H1 (cell line): ENCODE measurements at regions not wholly inside any gene's neighbourhood (a gene's known extent, or its start where the extent isn't known, plus 50 kb on each side); places are given as distances from the start of the nearest gene placed in this dataset.

Experiments
- CTCF ChIA-PET: fragments of 300-600 bp; sonication (Branson Sonifier 250); formaldehyde crosslinking; loops from one replicate; lab custom pipeline; 2021; ENCODE audit not compliant: partially characterized antibody; lab: Charles Lee
- POLR2A ChIA-PET: fragments of 300-600 bp; sonication (Branson Sonifier 250); formaldehyde crosslinking; loops from one replicate; lab custom pipeline; 2021; ENCODE audit warnings: inconsistent platforms; ENCODE audit not compliant: partially characterized antibody; lab: Charles Lee
- DNase-seq, 2 experiments: peaks; one replicate each; pipeline versions ENCODE4 v3.0.0 to v3.0.0-alpha.2; 2010 to 2022; ENCODE audit warnings: low spot score in 2 of 2, low read depth in 1 of 2, mixed read lengths in 1 of 2
- FAIRE-seq: peaks from 2 replicates; lab custom pipeline; 2011; peaks lifted over from hg19 to GRCh38; lab: Jason Lieb, UNC
- H2AFZ ChIP-seq: 2 replicates; pipeline ENCODE4 v1.8.1; 2012; ENCODE audit warnings: low read length, inconsistent platforms
- H2AK5ac ChIP-seq: 2 replicates; pipeline ENCODE4 v1.6.1; 2013; ENCODE audit warnings: low read depth, low read length
- H2BK120ac ChIP-seq: replicated peaks from 2 replicates; pipeline ENCODE3; 2013; ENCODE audit warnings: low read depth, low read length, inconsistent platforms
- H2BK12ac ChIP-seq: 2 replicates; pipeline ENCODE4 v1.6.1; 2013; ENCODE audit warnings: low read depth, low read length
- H2BK15ac ChIP-seq: 2 replicates; pipeline ENCODE4 v1.6.1; 2013; ENCODE audit warnings: low read length
- H2BK20ac ChIP-seq: 2 replicates; pipeline ENCODE4 v1.6.1; 2013; ENCODE audit warnings: low read length
- H2BK5ac ChIP-seq: 2 replicates; pipeline ENCODE4 v1.6.1; 2013; ENCODE audit warnings: low read depth, low read length
- H3K14ac ChIP-seq: 2 replicates; pipeline ENCODE4 v1.6.1; 2013; ENCODE audit warnings: inconsistent platforms; ENCODE audit not compliant: insufficient read length
- H3K18ac ChIP-seq: 2 replicates; pipeline ENCODE4 v1.6.1; 2013; ENCODE audit warnings: low read length; ENCODE audit errors: extremely low read depth
- H3K23ac ChIP-seq: 2 replicates; pipeline ENCODE4 v1.6.1; 2013; ENCODE audit warnings: inconsistent platforms; ENCODE audit not compliant: insufficient read length
- H3K23me2 ChIP-seq: 2 replicates; pipeline ENCODE4 v1.6.1; 2013; ENCODE audit warnings: low read depth, low read length
- H3K27ac ChIP-seq: 2 replicates; pipeline ENCODE4 v1.6.1; 2011; ENCODE audit warnings: low read depth, low read length, inconsistent platforms
- H3K27me3 ChIP-seq, 4 experiments: replicated peaks in 1 of 4; 1 replicate in 1 of 4; 2 replicates in 3 of 4; pipeline versions ENCODE4 v1.6.1 to v1.8.1; 2011 to 2013; ENCODE audit warnings: low read length in 3 of 4, mild to moderate bottlenecking in 3 of 4, inconsistent platforms in 2 of 4, mixed read lengths in 2 of 4, moderate library complexity in 1 of 4; ENCODE audit not compliant: control insufficient read depth in 3 of 4, insufficient read depth in 3 of 4; ENCODE audit errors: extremely low read depth in 1 of 4
- H3K36me3 ChIP-seq, 4 experiments: 2 replicates each; pipeline versions ENCODE4 v1.6.1 to v1.8.1; 2011 to 2013; ENCODE audit warnings: mild to moderate bottlenecking in 4 of 4, low read length in 3 of 4, moderate library complexity in 2 of 4, control low read depth in 1 of 4, inconsistent platforms in 1 of 4; ENCODE audit not compliant: insufficient read depth in 4 of 4, control insufficient read depth in 2 of 4
- H3K4ac ChIP-seq: replicated peaks from 2 replicates; pipeline ENCODE3; 2013; ENCODE audit warnings: low read length, low read depth, mixed read lengths, inconsistent platforms; ENCODE audit not compliant: insufficient read length
- H3K4me1 ChIP-seq, 4 experiments: replicated peaks in 1 of 4; 1 replicate in 1 of 4; 2 replicates in 3 of 4; pipeline versions ENCODE4 v1.6.1 to v1.8.1; 2011 to 2013; ENCODE audit warnings: low read length in 3 of 4, inconsistent platforms in 2 of 4, mixed read lengths in 1 of 4; ENCODE audit not compliant: insufficient read depth in 4 of 4, control insufficient read depth in 3 of 4
- H3K4me2 ChIP-seq, 2 experiments: 2 replicates each; pipeline versions ENCODE4 v1.6.1 to v1.8.1; 2011 to 2013; ENCODE audit warnings: low read depth in 2 of 2, low read length in 2 of 2, control low read depth in 1 of 2, inconsistent platforms in 1 of 2, mild to moderate bottlenecking in 1 of 2; ENCODE audit not compliant: insufficient read depth in 1 of 2
- H3K4me3 ChIP-seq, 4 experiments: fragments of 200-600, 300-600 bp in 1 of 4; sonication (generic), shearing (Covaris generic), sonication (Bioruptor Twin) in 1 of 4; 2 replicates each; pipeline versions ENCODE4 v1.5.1 to v1.8.1; 2011 to 2016; ENCODE audit warnings: low read length in 4 of 4, low read depth in 3 of 4, control low read depth in 2 of 4, inconsistent platforms in 2 of 4, mild to moderate bottlenecking in 2 of 4, mixed read lengths in 1 of 4, moderate library complexity in 1 of 4; ENCODE audit not compliant: insufficient read depth in 2 of 4; ENCODE audit errors: extremely low read depth in 1 of 4
- H3K56ac ChIP-seq: replicated peaks from 2 replicates; pipeline ENCODE3; 2013; ENCODE audit warnings: low read depth, mild to moderate bottlenecking, mixed read lengths, low read length, inconsistent platforms; ENCODE audit not compliant: insufficient read length
- H3K79me1 ChIP-seq: 2 replicates; pipeline ENCODE4 v1.6.1; 2013; ENCODE audit warnings: low read depth, low read length, control low read depth
- H3K79me2 ChIP-seq, 2 experiments: 2 replicates each; pipeline versions ENCODE4 v1.6.1 to v1.8.1; 2012 to 2013; ENCODE audit warnings: low read length in 2 of 2, mild to moderate bottlenecking in 2 of 2, inconsistent platforms in 1 of 2; ENCODE audit not compliant: insufficient read depth in 2 of 2, control insufficient read depth in 1 of 2
- H3K9ac ChIP-seq, 4 experiments: replicated peaks in 1 of 4; 1 replicate in 1 of 4; 2 replicates in 3 of 4; pipeline versions ENCODE4 v1.6.1 to v1.8.1; 2011 to 2013; ENCODE audit warnings: low read depth in 3 of 4, low read length in 3 of 4, control low read depth in 2 of 4, mild to moderate bottlenecking in 2 of 4, moderate library complexity in 2 of 4, inconsistent platforms in 1 of 4; ENCODE audit errors: extremely low read depth in 1 of 4
- H3K9me3 ChIP-seq, 2 experiments: 2 replicates each; pipeline versions ENCODE4 v1.6.1 to v1.8.1; 2012 to 2013; ENCODE audit warnings: mild to moderate bottlenecking in 2 of 2, moderate library complexity in 2 of 2, control low read depth in 1 of 2, inconsistent platforms in 1 of 2, low read depth in 1 of 2, low read length in 1 of 2, mixed read lengths in 1 of 2; ENCODE audit not compliant: insufficient read depth in 2 of 2
- H4K20me1 ChIP-seq, 2 experiments: replicated peaks in 1 of 2; 2 replicates each; pipeline versions ENCODE3 to v1.8.1; 2011 to 2013; ENCODE audit warnings: inconsistent platforms in 2 of 2, low read length in 2 of 2, mild to moderate bottlenecking in 1 of 2; ENCODE audit not compliant: insufficient read depth in 2 of 2, control insufficient read depth in 1 of 2
- H4K5ac ChIP-seq: 2 replicates; pipeline ENCODE4 v1.6.1; 2013; ENCODE audit warnings: low read length, low read depth, mixed read lengths, inconsistent platforms; ENCODE audit not compliant: insufficient read length
- H4K8ac ChIP-seq: 2 replicates; pipeline ENCODE4 v1.8.0; 2013; ENCODE audit warnings: mild to moderate bottlenecking, moderate library complexity, low read length, inconsistent platforms; ENCODE audit not compliant: insufficient read depth; ENCODE audit errors: extremely low read depth
- H4K91ac ChIP-seq: replicated peaks from 2 replicates; pipeline ENCODE3; 2013; ENCODE audit warnings: low read length, mixed read lengths, inconsistent platforms; ENCODE audit not compliant: insufficient read length
- BCL11A ChIP-seq, 2 experiments: IDR thresholded peaks; one replicate each; pipeline ENCODE4 v1.6.1; 2011; ENCODE audit warnings: low read depth in 2 of 2, low read length in 2 of 2, mild to moderate bottlenecking in 2 of 2
- CHD1 ChIP-seq: IDR thresholded peaks from 2 replicates; pipeline ENCODE4 v1.6.1; 2012; ENCODE audit warnings: low read depth, low read length, improper control_type of control experiment
- CREB1 ChIP-seq: IDR thresholded peaks from 2 replicates; pipeline ENCODE4 v1.6.1; 2012; ENCODE audit warnings: inconsistent platforms
- GTF2F1 ChIP-seq: IDR thresholded peaks from 2 replicates; pipeline ENCODE4 v1.6.1; 2012; ENCODE audit warnings: low read depth, low read length, improper control_type of control experiment, borderline replicate concordance
- JUND ChIP-seq: IDR thresholded peaks from 2 replicates; pipeline ENCODE4 v1.6.1; 2011; ENCODE audit warnings: mild to moderate bottlenecking, improper control_type of control experiment, low read length
- NANOG ChIP-seq: IDR thresholded peaks from 2 replicates; pipeline ENCODE4 v1.6.1; 2011; ENCODE audit warnings: low read length, low read depth, mild to moderate bottlenecking, inconsistent platforms; ENCODE audit not compliant: insufficient read depth, poor library complexity, severe bottlenecking
- POLR2A ChIP-seq, 2 experiments: IDR thresholded peaks; 1 replicate in 1 of 2; 2 replicates in 1 of 2; pipeline ENCODE4 v1.6.1; 2011; ENCODE audit warnings: low read depth in 2 of 2, low read length in 2 of 2, mild to moderate bottlenecking in 2 of 2; ENCODE audit errors: control extremely low read depth in 1 of 2
- SP2 ChIP-seq: IDR thresholded peaks from 2 replicates; pipeline ENCODE4 v1.6.1; 2012; ENCODE audit warnings: mild to moderate bottlenecking, low read length, inconsistent platforms
- SRF ChIP-seq: IDR thresholded peaks from 2 replicates; pipeline ENCODE4 v1.6.1; 2011; ENCODE audit warnings: mild to moderate bottlenecking, low read depth, low read length, moderate library complexity
- WGBS, 2 experiments: shearing (Covaris generic) in 1 of 2; methylation state at CpG; one replicate each; pipeline versions ENCODE4 v1.1.6 to v1.1.7; 2013 to 2015; ENCODE audit warnings: low lambda C conversion rate in 2 of 2, mixed read lengths in 2 of 2, inconsistent platforms in 1 of 2, low coverage in 1 of 2, missing lambda C conversion rate in 1 of 2; ENCODE audit not compliant: insufficient replicate concordance in 2 of 2, insufficient coverage in 1 of 2, insufficient read length in 1 of 2; ENCODE audit errors: extremely low coverage in 1 of 2, missing lambda C conversion rate in 1 of 2; 5-methylcytosine and 5-hydroxymethylcytosine counted together
- TF ChIP-seq, protein P1 (sequence below), 3 experiments: IDR thresholded peaks; 1 replicate in 2 of 3; 2 replicates in 1 of 3; pipeline versions ENCODE4 v1.5.1 to v1.6.1; 2011; ENCODE audit warnings: low read length in 3 of 3, mild to moderate bottlenecking in 3 of 3, inconsistent platforms in 2 of 3, low read depth in 1 of 3, moderate library complexity in 1 of 3; ENCODE audit not compliant: insufficient read depth in 1 of 3; ENCODE audit errors: control extremely low read depth in 1 of 3
- TF ChIP-seq, protein P2 (sequence below): IDR thresholded peaks from 2 replicates; pipeline ENCODE4 v1.6.1; 2011; ENCODE audit warnings: low read depth, mild to moderate bottlenecking, low read length; ENCODE audit not compliant: insufficient read depth
- TF ChIP-seq, protein P3 (sequence below): IDR thresholded peaks from 2 replicates; pipeline ENCODE4 v1.6.1; 2012; ENCODE audit warnings: inconsistent platforms

- Histone ChIP-seq H3K79me2 (no peaks in the 10 kb centered on the region), H2BK120ac (no peak overlapping the region), H2BK20ac (no peak overlapping the region), H3K4ac (no peak overlapping the region), H3K36me3 (no peaks in the 10 kb centered on the region), H3K79me1 (no peaks in the 10 kb centered on the region), H4K20me1 (no peaks in the 10 kb centered on the region), H2AK5ac (no peak overlapping the region), H3K9ac (no peak overlapping the region), H3K27me3 (no peaks in the 10 kb centered on the region), H3K18ac (no peak overlapping the region), H2BK5ac (no peak overlapping the region), H3K4me1 (peaks cover 4 to 9% (median 8%) of the 10 kb centered on the region in 4 experiments; a peak in 6 of 7 replicates), H3K23ac (no peak overlapping the region), H3K9me3 (no peaks in the 10 kb centered on the region), H3K27ac (no peak overlapping the region), H4K91ac (no peak overlapping the region), H3K4me3 (no peak overlapping the region), H3K4me2 (no peak overlapping the region), H3K56ac (no peak overlapping the region), H2AFZ (no peak overlapping the region), H4K5ac (no peak overlapping the region), H2BK15ac (no peak overlapping the region), H3K14ac (no peak overlapping the region), H3K23me2 (no peaks in the 10 kb centered on the region), H2BK12ac (no peak overlapping the region), H4K8ac (0 out of 2 replicates have a peak overlapping the region, but pooled peaks have one; percentile 14)
- ChIA-PET CTCF (interaction anchor here (1.0 to 6.6 kb wide), 3 partner anchors 13 to 194 kb away, joined by 3 to 48 read pairs (median 4); no protein-coding TSS in a partner anchor), POLR2A (interaction anchor here (0.6 to 1.5 kb wide), 3 partner anchors 14 to 80 kb away, joined by 3 read pairs; partner anchors contain the start of gene CEBPB)
- FAIRE-seq (no peak), DNase-seq (no peak)
- TF ChIP-seq, protein P1, sequence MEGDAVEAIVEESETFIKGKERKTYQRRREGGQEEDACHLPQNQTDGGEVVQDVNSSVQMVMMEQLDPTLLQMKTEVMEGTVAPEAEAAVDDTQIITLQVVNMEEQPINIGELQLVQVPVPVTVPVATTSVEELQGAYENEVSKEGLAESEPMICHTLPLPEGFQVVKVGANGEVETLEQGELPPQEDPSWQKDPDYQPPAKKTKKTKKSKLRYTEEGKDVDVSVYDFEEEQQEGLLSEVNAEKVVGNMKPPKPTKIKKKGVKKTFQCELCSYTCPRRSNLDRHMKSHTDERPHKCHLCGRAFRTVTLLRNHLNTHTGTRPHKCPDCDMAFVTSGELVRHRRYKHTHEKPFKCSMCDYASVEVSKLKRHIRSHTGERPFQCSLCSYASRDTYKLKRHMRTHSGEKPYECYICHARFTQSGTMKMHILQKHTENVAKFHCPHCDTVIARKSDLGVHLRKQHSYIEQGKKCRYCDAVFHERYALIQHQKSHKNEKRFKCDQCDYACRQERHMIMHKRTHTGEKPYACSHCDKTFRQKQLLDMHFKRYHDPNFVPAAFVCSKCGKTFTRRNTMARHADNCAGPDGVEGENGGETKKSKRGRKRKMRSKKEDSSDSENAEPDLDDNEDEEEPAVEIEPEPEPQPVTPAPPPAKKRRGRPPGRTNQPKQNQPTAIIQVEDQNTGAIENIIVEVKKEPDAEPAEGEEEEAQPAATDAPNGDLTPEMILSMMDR (IDR thresholded peaks at IDR 0.05; ENCODE audit: control extremely low read depth in 1 of 3, insufficient read depth in 1 of 3, low read depth in 1 of 3, low read length in 3 of 3), result no peak
- TF ChIP-seq CREB1 (no peak), GTF2F1 (no peak), SP2 (no peak), NANOG (no peak), CHD1 (no peak), JUND (no peak), POLR2A (IDR thresholded peaks at IDR 0.05; ENCODE audit: control extremely low read depth in 1 of 2, low read depth in 2 of 2, low read length in 2 of 2) (no peak), SRF (no peak), BCL11A (IDR thresholded peaks at IDR 0.05; ENCODE audit: low read depth in 2 of 2, low read length in 2 of 2) (no peak)
- TF ChIP-seq, protein P2, sequence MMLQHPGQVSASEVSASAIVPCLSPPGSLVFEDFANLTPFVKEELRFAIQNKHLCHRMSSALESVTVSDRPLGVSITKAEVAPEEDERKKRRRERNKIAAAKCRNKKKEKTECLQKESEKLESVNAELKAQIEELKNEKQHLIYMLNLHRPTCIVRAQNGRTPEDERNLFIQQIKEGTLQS, result no peak
- TF ChIP-seq, protein P3, sequence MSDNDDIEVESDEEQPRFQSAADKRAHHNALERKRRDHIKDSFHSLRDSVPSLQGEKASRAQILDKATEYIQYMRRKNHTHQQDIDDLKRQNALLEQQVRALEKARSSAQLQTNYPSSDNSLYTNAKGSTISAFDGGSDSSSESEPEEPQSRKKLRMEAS, result no peak
- WGBS, 2 experiments, result 87% methylated on average over 19 of the region's 19 CpGs; no CpG with 5 or more reads in 1 of the 2 experiments
Observed at GRCh38 chr20:50270569-50270968, 79.9 kb downstream of the CEBPB start.
